Thyroid gland (tissue), 4 donors: ENCODE measurements at regions not wholly inside any gene's neighbourhood (a gene's known extent, or its start where the extent isn't known, plus 50 kb on each side); places are given as distances from the start of the nearest gene placed in this dataset.

Experiments
- DNase-seq, 2 donors: peaks; one replicate each; pipeline ENCODE4 v3.0.0-alpha.2; 2019
- H3K27ac ChIP-seq, 3 donors: fragments of 200-600 bp; sonication (generic); 1 replicate in 2 of 3; 2 replicates in 1 of 3; pipeline ENCODE4 v1.5.1; 2016 to 2019; ENCODE audit warnings: mild to moderate bottlenecking in 1 of 3, moderate library complexity in 1 of 3
- H3K27me3 ChIP-seq: fragments of 200-600 bp; sonication (generic); one replicate; pipeline ENCODE4 v1.5.1; 2019
- H3K36me3 ChIP-seq, 2 donors: fragments of 200-600 bp; sonication (generic); one replicate each; pipeline ENCODE4 v1.5.1; 2016 to 2019
- H3K4me1 ChIP-seq, 2 donors: fragments of 200-600 bp; sonication (generic); one replicate each; pipeline ENCODE4 v1.5.1; 2017 to 2019
- H3K4me3 ChIP-seq, 3 donors: fragments of 200-600 bp; sonication (generic); replicated peaks in 1 of 3; 1 replicate in 2 of 3; 2 replicates in 1 of 3; pipeline ENCODE4 v1.5.1; 2016; ENCODE audit warnings: mild to moderate bottlenecking in 1 of 3
- H3K9me3 ChIP-seq: fragments of 200-600 bp; sonication (generic); one replicate; pipeline ENCODE4 v1.5.1; 2017
- POLR2A ChIP-seq, 2 donors: fragments of 450-650 bp; IDR thresholded peaks; one replicate each; pipeline ENCODE4 v1.6.1; 2017; ENCODE audit warnings: antibody characterized with exemption in 2 of 2, mild to moderate bottlenecking in 2 of 2, moderate library complexity in 1 of 2
- WGBS, 2 donors: methylation state at CpG; one replicate each; pipeline ENCODE4 v1.1.5; 2017; 5-methylcytosine and 5-hydroxymethylcytosine counted together
- intact Hi-C: fragments of 100-400 bp; cut with DNase I; formaldehyde crosslinking; loops from one replicate; pipeline ENCODE4 v1.15.1; 2023
- TF ChIP-seq, protein P1 (sequence below), 6 experiments: fragments of 200-600 bp in 3 of 6; fragments of 450-650 bp in 3 of 6; sonication (generic) in 3 of 6; IDR thresholded peaks; one replicate each; pipeline ENCODE4 v1.5.1; 2016 to 2019; ENCODE audit warnings: antibody characterized with exemption in 6 of 6, mild to moderate bottlenecking in 2 of 6, inconsistent platforms in 1 of 6, moderate library complexity in 1 of 6

- Histone ChIP-seq H3K4me3 (no peak overlapping the region), H3K27ac (no peak overlapping the region), H3K4me1 (no peaks in the 10 kb centered on the region), H3K36me3 (no peaks in the 10 kb centered on the region), H3K27me3 (no peaks in the 10 kb centered on the region), H3K9me3 (no peaks in the 10 kb centered on the region)
- DNase-seq = no peak
- intact Hi-C loops = no loop called here
- TF ChIP-seq POLR2A (IDR thresholded peaks at IDR 0.05) = no peak
- TF ChIP-seq, protein P1, sequence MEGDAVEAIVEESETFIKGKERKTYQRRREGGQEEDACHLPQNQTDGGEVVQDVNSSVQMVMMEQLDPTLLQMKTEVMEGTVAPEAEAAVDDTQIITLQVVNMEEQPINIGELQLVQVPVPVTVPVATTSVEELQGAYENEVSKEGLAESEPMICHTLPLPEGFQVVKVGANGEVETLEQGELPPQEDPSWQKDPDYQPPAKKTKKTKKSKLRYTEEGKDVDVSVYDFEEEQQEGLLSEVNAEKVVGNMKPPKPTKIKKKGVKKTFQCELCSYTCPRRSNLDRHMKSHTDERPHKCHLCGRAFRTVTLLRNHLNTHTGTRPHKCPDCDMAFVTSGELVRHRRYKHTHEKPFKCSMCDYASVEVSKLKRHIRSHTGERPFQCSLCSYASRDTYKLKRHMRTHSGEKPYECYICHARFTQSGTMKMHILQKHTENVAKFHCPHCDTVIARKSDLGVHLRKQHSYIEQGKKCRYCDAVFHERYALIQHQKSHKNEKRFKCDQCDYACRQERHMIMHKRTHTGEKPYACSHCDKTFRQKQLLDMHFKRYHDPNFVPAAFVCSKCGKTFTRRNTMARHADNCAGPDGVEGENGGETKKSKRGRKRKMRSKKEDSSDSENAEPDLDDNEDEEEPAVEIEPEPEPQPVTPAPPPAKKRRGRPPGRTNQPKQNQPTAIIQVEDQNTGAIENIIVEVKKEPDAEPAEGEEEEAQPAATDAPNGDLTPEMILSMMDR (IDR thresholded peaks at IDR 0.05) = no peak
- WGBS, 2 donors = 88 to 90% methylated on average over 6 of the region's 6 CpGs
These were observed 1111.4 kb downstream of the SORCS1 start for GRCh38 chr10:106053061-106053460.

DNA sequence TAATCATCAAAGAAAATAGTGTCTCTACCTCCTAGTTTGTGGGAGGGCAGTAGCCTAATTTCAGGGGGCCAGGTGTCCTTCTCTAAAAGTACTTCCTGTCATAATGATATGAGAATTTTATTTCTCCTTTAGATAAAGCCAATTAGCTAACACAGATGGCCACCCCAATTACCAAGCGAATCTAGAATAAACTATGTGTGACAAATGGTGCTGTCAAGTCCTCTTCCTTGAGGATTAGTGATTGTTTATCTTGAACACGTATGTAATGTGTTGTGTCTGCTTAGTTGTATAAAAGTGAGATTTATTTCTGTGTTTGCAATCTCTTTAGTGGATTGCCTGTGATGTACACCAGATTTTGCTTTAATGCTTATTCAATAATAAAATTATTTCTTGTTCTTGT, 1120.0 kb downstream of the SORCS1 start:
- no peaks in the 10 kb centered on the region for H3K27me3 ChIP-seq
- DNase-seq = no peak
- no peaks in the 10 kb centered on the region for H3K4me1 ChIP-seq
- TF ChIP-seq POLR2A (IDR thresholded peaks at IDR 0.05) = no peak
- TF ChIP-seq, protein P1 (IDR thresholded peaks at IDR 0.05) = no peak
- intact Hi-C loops = no loop called here
- no peaks in the 10 kb centered on the region for H3K9me3 ChIP-seq
- no peak overlapping the region for H3K4me3 ChIP-seq
- no peaks in the 10 kb centered on the region for H3K36me3 ChIP-seq
- H3K27ac ChIP-seq = no peak overlapping the region
- WGBS, 2 donors = 49 to 57% methylated on average over 2 of the region's 2 CpGs

- no peak for DNase-seq
- TF ChIP-seq, protein P1 (IDR thresholded peaks at IDR 0.05) = no peak
- TF ChIP-seq POLR2A (IDR thresholded peaks at IDR 0.05) = no peak
- H3K27me3 ChIP-seq = no peaks in the 10 kb centered on the region
- H3K4me1 ChIP-seq = no peaks in the 10 kb centered on the region
- intact Hi-C loops = no loop called here
- no peak overlapping the region for H3K4me3 ChIP-seq
- WGBS, 2 donors = 54 to 56% methylated on average over 3 of the region's 3 CpGs
- H3K36me3 ChIP-seq = no peaks in the 10 kb centered on the region
- H3K9me3 ChIP-seq = no peaks in the 10 kb centered on the region
- H3K27ac ChIP-seq = no peak overlapping the region
These were observed 1120.6 kb downstream of the SORCS1 start for GRCh38 chr10:106043863-106044262.

- 89 to 94% methylated on average over 1 of the region's 1 CpG for WGBS, 2 donors
These were observed 1126.3 kb downstream of the SORCS1 start for GRCh38 chr10:106038246-106038645.

GRCh38 chr10:106033065-106033464, 1131.4 kb downstream of the SORCS1 start:
- Histone ChIP-seq H3K4me3 (no peak overlapping the region), H3K36me3 (no peaks in the 10 kb centered on the region), H3K27ac (no peak overlapping the region), H3K4me1 (no peaks in the 10 kb centered on the region), H3K27me3 (no peaks in the 10 kb centered on the region), H3K9me3 (no peaks in the 10 kb centered on the region)
- no peak for DNase-seq
- intact Hi-C loops = no loop called here
- TF ChIP-seq, protein P1 (IDR thresholded peaks at IDR 0.05) = no peak
- TF ChIP-seq POLR2A (IDR thresholded peaks at IDR 0.05) = no peak

More at GRCh38 chr10:106038246-106038645, 1126.3 kb downstream of the SORCS1 start:
- Histone ChIP-seq H3K9me3 (no peaks in the 10 kb centered on the region), H3K4me1 (no peaks in the 10 kb centered on the region), H3K27me3 (no peaks in the 10 kb centered on the region), H3K36me3 (no peaks in the 10 kb centered on the region), H3K27ac (no peak overlapping the region), H3K4me3 (no peak overlapping the region)
- TF ChIP-seq POLR2A (IDR thresholded peaks at IDR 0.05) = no peak
- TF ChIP-seq, protein P1 (IDR thresholded peaks at IDR 0.05) = no peak
- intact Hi-C loops = no loop called here
- no peak for DNase-seq
